IPS-11a (cell line): ENCODE measurements at regions not wholly inside any gene's neighbourhood (a gene's known extent, or its start where the extent isn't known, plus 50 kb on each side); places are given as distances from the start of the nearest gene placed in this dataset.
A peak's percentile ranks its signal among the peaks of the same experiment; 100 is the strongest.
"Not testable (repeated sequence)": the region's sequence is repeated elsewhere in the genome, so short reads cannot be mapped to it uniquely, and the experiment has no call there.

Experiments used
- H3K4me3 ChIP-seq: one replicate; pipeline ENCODE4 v1.5.1; 2013; ENCODE audit warnings: low read depth, low read length, control low read depth

GRCh38 chr12:125966641-125967040 is 901.4 kb downstream of the AACS start:
- H3K4me3 ChIP-seq, result no peak overlapping the region

DNA sequence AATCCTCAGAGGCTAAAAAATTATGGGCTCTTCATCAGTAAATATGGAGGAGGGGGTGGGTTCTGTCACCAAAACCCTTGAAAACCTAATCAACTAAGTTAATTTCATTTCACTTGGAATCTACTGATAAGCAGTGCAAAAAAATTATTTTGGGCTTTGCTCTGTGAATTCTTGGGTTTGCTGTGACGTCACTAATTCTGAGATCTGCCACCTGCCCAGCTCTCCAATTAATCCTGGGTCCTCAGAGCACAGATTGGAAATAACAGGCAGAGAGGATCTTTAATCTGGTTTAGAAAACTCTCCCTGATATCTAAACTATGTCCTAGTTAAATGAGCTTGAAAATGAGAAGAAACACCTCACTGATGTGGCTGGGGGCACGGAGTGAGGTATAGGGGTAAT is 903.2 kb downstream of the AACS start:
- no peak overlapping the region for H3K4me3 ChIP-seq

DNA sequence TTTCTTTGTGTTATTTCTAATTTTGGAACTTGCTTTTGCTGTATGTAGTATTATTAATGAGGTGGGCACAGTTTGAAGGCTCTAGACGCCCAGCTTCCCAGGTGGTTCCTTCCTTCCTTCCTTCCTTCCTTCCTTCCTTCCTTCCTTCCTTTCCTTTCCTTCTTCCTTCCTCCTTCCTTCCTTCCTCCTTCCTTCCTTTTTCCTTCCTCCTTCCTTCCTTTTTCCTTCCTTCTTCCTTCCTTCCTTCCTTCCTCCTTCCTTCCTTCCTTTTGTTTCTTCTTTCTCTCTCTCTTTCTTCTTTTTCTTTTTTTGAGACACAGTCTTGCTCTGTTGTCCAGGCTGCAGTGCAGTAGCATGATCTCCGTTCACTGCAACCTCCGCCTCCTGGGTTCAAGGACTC is 906.7 kb downstream of the AACS start:
- no peak overlapping the region for H3K4me3 ChIP-seq

- no peak overlapping the region for H3K4me3 ChIP-seq
Observed at GRCh38 chr12:125978286-125978685, 913.1 kb downstream of the AACS start.

GRCh38 chr12:125981610-125982253 is 916.5 kb downstream of the AACS start:
- H3K4me3 ChIP-seq, result no peak overlapping the region

- peak overlapping the region; percentile 75 for H3K4me3 ChIP-seq
Observed at GRCh38 chr12:125983094-125983783, 918.0 kb downstream of the AACS start.

GRCh38 chr12:125983784-125984500 is 918.7 kb downstream of the AACS start:
- peak overlapping the region; percentile 75 for H3K4me3 ChIP-seq

GRCh38 chr12:125988545-125988944 is 923.3 kb downstream of the AACS start:
- H3K4me3 ChIP-seq, result no peak overlapping the region

DNA sequence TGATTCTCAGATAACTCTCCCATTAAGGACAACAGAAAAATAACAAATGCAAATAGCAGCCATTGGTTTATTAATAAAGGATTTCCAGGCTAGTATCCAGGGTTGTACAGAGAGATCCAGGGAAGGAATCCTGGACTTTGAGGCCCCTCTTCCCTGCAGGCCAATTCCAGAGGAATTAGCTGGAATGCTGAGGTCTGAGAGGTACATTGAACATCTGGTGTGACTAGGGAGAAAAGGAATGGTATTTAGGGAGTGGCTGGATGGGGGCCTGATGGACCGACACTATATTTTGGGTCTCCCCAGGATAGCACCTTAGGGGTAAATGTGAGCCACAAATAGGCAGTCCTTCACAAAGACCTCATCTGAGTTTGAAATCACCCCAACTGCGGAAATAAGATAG is 924.5 kb downstream of the AACS start:
- H3K4me3 ChIP-seq, result no peak overlapping the region

- no peak overlapping the region for H3K4me3 ChIP-seq
Observed at GRCh38 chr12:125996443-125996842, 931.2 kb downstream of the AACS start.

DNA sequence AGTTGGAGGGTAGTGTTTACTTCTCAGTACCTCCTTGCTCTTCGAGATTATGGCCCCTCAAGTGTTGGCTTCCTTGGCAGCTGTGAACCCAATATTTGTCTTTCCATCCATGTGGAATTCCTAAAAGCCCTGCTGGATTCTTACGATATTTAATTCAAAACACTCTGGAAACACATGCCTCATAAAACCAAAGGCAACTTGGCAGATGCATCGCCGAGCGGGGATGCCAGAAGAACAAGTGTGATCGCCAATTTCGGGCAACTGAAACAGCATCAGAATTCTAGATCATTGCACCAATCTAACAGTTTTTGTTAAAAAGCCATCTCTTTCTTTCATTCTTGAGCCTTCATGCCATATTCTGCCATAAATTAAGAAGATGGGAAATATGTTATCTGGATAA is 934.4 kb downstream of the AACS start:
- no peak overlapping the region for H3K4me3 ChIP-seq

- H3K4me3 ChIP-seq, result no peak overlapping the region
Observed at GRCh38 chr12:126019385-126019784, 954.1 kb downstream of the AACS start.

DNA sequence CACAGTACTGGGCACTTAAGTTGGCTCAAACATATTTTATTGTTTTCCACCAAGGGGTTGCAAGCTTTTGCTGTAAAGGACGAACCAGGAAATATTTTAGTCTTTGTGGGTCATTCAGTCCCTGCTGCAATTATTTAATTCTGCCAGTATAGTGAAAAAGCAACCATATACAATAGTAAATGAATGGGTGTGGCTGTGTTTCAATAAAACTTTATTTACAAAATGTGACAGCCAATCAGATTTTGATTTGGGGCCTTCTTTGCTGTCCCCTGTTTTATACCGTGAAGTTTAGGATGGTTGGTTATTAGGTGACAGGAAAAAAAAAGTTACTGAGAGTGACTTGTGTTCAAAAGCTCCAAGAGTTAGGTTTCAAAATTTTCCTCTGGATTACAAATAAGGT is 956.4 kb downstream of the AACS start:
- no peak overlapping the region for H3K4me3 ChIP-seq

- no peak overlapping the region for H3K4me3 ChIP-seq
Observed at GRCh38 chr12:126027825-126028224, 962.6 kb downstream of the AACS start.

- no peak overlapping the region for H3K4me3 ChIP-seq
Observed at GRCh38 chr12:126030573-126030972, 965.3 kb downstream of the AACS start.

DNA sequence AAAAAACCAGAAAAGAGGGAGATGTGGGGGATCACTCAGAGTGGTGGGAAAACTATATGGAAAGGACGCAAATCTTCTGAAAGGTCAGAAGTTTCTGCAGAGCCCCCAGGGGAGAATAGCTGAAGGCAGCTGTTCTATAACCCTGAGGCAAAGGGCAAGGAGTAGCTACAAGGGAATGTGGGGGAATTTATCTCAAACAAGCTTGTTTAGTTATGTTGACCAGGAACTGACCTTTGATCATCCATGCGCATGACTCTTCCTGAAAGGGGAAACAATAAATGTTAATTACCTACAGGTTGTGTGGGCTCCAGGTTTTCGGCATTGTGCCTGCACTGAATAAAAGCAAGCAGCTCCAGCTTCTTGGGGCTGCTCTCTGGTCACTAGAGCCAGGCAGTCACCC is 968.5 kb downstream of the AACS start:
- H3K4me3 ChIP-seq, result no peak overlapping the region

GRCh38 chr12:126036348-126036747 is 971.1 kb downstream of the AACS start:
- no peak overlapping the region for H3K4me3 ChIP-seq

DNA sequence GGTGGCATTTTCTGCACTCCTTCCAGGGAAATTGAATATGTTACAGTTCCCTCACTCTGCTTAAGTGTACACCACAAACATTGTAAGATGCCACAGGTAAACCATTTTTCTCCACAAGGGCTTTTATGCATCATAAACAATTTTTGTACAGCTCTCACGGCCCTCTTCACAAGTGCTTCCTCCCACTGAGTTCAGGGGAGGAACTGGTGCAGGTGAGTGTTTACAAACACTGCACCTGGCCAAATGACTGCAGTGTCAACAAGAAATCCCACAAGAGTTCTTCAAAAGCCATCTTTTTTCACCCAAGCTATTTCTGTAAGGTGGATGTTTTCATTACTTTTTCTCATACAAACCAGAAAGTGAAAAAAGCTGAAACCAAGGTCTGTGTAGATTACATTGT is 973.2 kb downstream of the AACS start:
- no peak overlapping the region for H3K4me3 ChIP-seq

GRCh38 chr12:126040307-126040706 is 975.1 kb downstream of the AACS start:
- H3K4me3 ChIP-seq, result no peak overlapping the region

DNA sequence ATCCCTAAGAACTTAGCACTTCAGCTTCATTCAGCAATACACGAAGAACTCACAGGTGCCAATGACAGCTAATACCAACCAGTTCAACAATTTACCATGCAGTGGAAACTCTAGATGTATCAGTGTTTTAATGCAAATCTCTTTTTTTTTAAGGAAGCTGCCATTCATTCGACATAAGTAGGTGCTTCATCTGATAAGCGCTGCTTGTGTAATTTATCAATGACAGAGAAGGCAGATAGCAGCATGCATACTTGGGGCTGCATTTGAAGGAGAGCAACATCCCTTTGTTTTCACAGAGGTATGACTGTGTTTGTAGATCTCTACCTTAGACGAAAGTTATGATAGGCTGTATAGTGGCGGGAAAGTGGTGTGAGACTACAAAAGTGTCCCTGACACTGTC is 977.1 kb downstream of the AACS start:
- H3K4me3 ChIP-seq, result no peak overlapping the region

DNA sequence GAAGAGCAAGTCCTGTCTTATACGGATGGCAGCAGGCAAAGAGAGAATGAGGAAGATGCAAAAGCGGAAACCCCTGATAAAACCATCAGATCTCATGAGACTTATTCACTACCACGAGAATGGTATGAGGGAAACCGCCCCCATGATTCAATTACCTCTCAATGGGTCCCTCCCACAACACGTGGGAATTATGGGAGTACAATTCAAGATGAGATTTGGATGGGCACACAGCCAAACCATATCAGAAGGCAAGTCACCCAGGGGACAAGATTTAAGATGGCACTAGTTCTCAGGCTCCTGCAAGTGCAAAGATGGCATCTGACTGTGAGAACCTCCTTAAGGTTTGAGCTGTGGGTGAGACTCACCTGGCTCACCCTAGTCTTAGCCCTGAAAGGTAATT is 984.3 kb downstream of the AACS start:
- H3K4me3 ChIP-seq, result not testable (repeated sequence)

- no peak overlapping the region for H3K4me3 ChIP-seq
Observed at GRCh38 chr12:126051611-126052107, 986.4 kb downstream of the AACS start.
